SK-N-SH (cell line): ENCODE measurements at regions not wholly inside any gene's neighbourhood (a gene's known extent, or its start where the extent isn't known, plus 50 kb on each side); places are given as distances from the start of the nearest gene placed in this dataset.

Experiments
- CTCF ChIA-PET: fragments of 300-600, 350-600 bp; formaldehyde crosslinking; extraction: SDS; loops from one replicate; lab custom pipeline; 2021; lab: Yijun Ruan, JAX
- POLR2A ChIA-PET: fragments of 350-600 bp; sonication (Branson Sonifier 250); formaldehyde crosslinking; extraction: SDS; loops from one replicate; lab custom pipeline; 2020; ENCODE audit warnings: antibody characterized with exemption, inconsistent platforms; lab: Yijun Ruan, JAX
- DNase-seq: peaks from one replicate; pipeline ENCODE4 v3.0.0; 2012
- H2AFZ ChIP-seq: fragments of 200-600 bp; sonication (generic); 2 replicates; pipeline ENCODE4 v1.8.1; 2016; ENCODE audit warnings: antibody characterized with exemption, mild to moderate bottlenecking, low read depth
- H3F3A ChIP-seq: fragments of 200-600 bp; sonication (generic); replicated peaks from 2 replicates; pipeline ENCODE3; 2016; ENCODE audit warnings: antibody characterized with exemption, mild to moderate bottlenecking; ENCODE audit not compliant: insufficient read depth
- H3K27ac ChIP-seq, 2 experiments: fragments of 200-500 bp in 1 of 2; fragments of 200-600 bp in 1 of 2; sonication (Bioruptor generic) in 1 of 2; sonication (generic), shearing (Covaris generic) in 1 of 2; 2 replicates each; pipeline versions ENCODE4 v1.5.1 to v1.6.1; 2014 to 2016; ENCODE audit warnings: low read depth in 2 of 2, inconsistent platforms in 1 of 2, low read length in 1 of 2, mild to moderate bottlenecking in 1 of 2, mixed read lengths in 1 of 2
- H3K27me3 ChIP-seq: fragments of 200-600 bp; sonication (generic), shearing (Covaris generic); 2 replicates; pipeline ENCODE4 v1.6.1; 2016; ENCODE audit warnings: mixed run types; ENCODE audit not compliant: insufficient read depth
- H3K36me3 ChIP-seq, 2 experiments: fragments of 200-500 bp in 1 of 2; fragments of 200-600 bp in 1 of 2; sonication (Bioruptor generic) in 1 of 2; sonication (generic) in 1 of 2; replicated peaks in 1 of 2; 2 replicates each; pipeline versions ENCODE3 to v1.5.1; 2014 to 2016; ENCODE audit warnings: low read length in 1 of 2, mild to moderate bottlenecking in 1 of 2; ENCODE audit not compliant: insufficient read depth in 2 of 2, control insufficient read depth in 1 of 2
- H3K4me1 ChIP-seq, 2 experiments: fragments of 200-500 bp in 1 of 2; fragments of 200-600 bp in 1 of 2; sonication (Bioruptor generic) in 1 of 2; sonication (generic), shearing (Covaris generic) in 1 of 2; 2 replicates each; pipeline versions ENCODE4 v1.5.1 to v1.6.1; 2014 to 2016; ENCODE audit warnings: low read depth in 1 of 2, low read length in 1 of 2, mixed run types in 1 of 2; ENCODE audit not compliant: insufficient read depth in 2 of 2, control insufficient read depth in 1 of 2
- H3K4me2 ChIP-seq: fragments of 200-600 bp; sonication (generic), shearing (Covaris generic); 2 replicates; pipeline ENCODE4 v1.6.1; 2017; ENCODE audit warnings: mixed run types
- H3K4me3 ChIP-seq, 2 experiments: fragments of 200-500 bp in 1 of 2; fragments of 200-600 bp in 1 of 2; sonication (Bioruptor generic) in 1 of 2; sonication (generic), shearing (Covaris generic) in 1 of 2; 2 replicates each; pipeline versions ENCODE4 v1.5.1 to v1.8.1; 2014 to 2016; ENCODE audit warnings: low read depth in 2 of 2, inconsistent platforms in 1 of 2, low read length in 1 of 2, mild to moderate bottlenecking in 1 of 2, mixed read lengths in 1 of 2, moderate library complexity in 1 of 2
- H3K79me2 ChIP-seq: fragments of 200-600 bp; sonication (generic); 2 replicates; pipeline ENCODE4 v1.8.1; 2017; ENCODE audit warnings: mild to moderate bottlenecking; ENCODE audit not compliant: insufficient read depth
- H3K9ac ChIP-seq: fragments of 200-600 bp; sonication (generic); 2 replicates; pipeline ENCODE4 v1.6.1; 2017; ENCODE audit warnings: mixed run types
- H3K9me2 ChIP-seq: fragments of 200-600 bp; sonication (generic); 2 replicates; pipeline ENCODE4 v1.6.1; 2017; ENCODE audit warnings: mixed run types
- H3K9me3 ChIP-seq: fragments of 200-600 bp; sonication (generic); 2 replicates; pipeline ENCODE4 v1.6.1; 2017; ENCODE audit warnings: mixed run types, mild to moderate bottlenecking, moderate library complexity
- H4K20me1 ChIP-seq: fragments of 200-600 bp; sonication (generic); 2 replicates; pipeline ENCODE4 v1.6.1; 2017; ENCODE audit warnings: mild to moderate bottlenecking, mixed run types; ENCODE audit not compliant: insufficient read depth
- ELF1 ChIP-seq: IDR thresholded peaks from 2 replicates; pipeline ENCODE4 v1.4.0; 2012
- EP300 ChIP-seq, 2 experiments: IDR thresholded peaks; 2 replicates each; pipeline versions ENCODE4 v1.4.0 to v1.6.1; 2012; ENCODE audit warnings: borderline replicate concordance in 1 of 2, low read depth in 1 of 2, low read length in 1 of 2
- EZH2phosphoT487 ChIP-seq: fragments of 200-600 bp; sonication (generic); IDR thresholded peaks from 2 replicates; pipeline ENCODE4 v1.6.1; 2017; ENCODE audit warnings: low read depth, mixed run types, mild to moderate bottlenecking, antibody characterized with exemption, moderate library complexity, borderline replicate concordance
- FOXM1 ChIP-seq: IDR thresholded peaks from 2 replicates; pipeline ENCODE4 v1.4.0; 2012; ENCODE audit warnings: low read depth, mild to moderate bottlenecking
- GABPA ChIP-seq: IDR thresholded peaks from 2 replicates; pipeline ENCODE4 v1.4.0; 2012; ENCODE audit warnings: low read depth, mild to moderate bottlenecking
- IRF3 ChIP-seq: fragments of 150-350 bp; IDR thresholded peaks from 2 replicates; pipeline ENCODE4 v1.6.1; 2016; ENCODE audit warnings: mild to moderate bottlenecking, low read depth, low read length
- MAX ChIP-seq: IDR thresholded peaks from 2 replicates; pipeline ENCODE4 v1.4.0; 2012; ENCODE audit warnings: low read depth
- MXI1 ChIP-seq: IDR thresholded peaks from 2 replicates; pipeline ENCODE4 v1.6.1; 2012; ENCODE audit warnings: mild to moderate bottlenecking, low read depth, low read length, improper control_type of control experiment
- NFIC ChIP-seq: IDR thresholded peaks from 2 replicates; pipeline ENCODE4 v1.4.0; 2012; ENCODE audit warnings: borderline replicate concordance
- POLR2AphosphoS5 ChIP-seq: IDR thresholded peaks from 2 replicates; pipeline ENCODE4 v1.6.1; 2012; ENCODE audit warnings: low read depth, low read length
- RAD21 ChIP-seq: IDR thresholded peaks from 2 replicates; pipeline ENCODE4 v1.6.1; 2012; ENCODE audit warnings: mild to moderate bottlenecking, low read length
- RCOR1 ChIP-seq: fragments of 150-350 bp; IDR thresholded peaks from 2 replicates; pipeline ENCODE4 v1.6.1; 2017; ENCODE audit warnings: antibody characterized with exemption, low read length
- RFX5 ChIP-seq: IDR thresholded peaks from 2 replicates; pipeline ENCODE4 v1.6.1; 2012; ENCODE audit warnings: mild to moderate bottlenecking, improper control_type of control experiment, low read length
- SMC3 ChIP-seq: IDR thresholded peaks from 2 replicates; pipeline ENCODE4 v1.6.1; 2012; ENCODE audit warnings: low read depth, low read length, improper control_type of control experiment
- TAF1 ChIP-seq: IDR thresholded peaks from 2 replicates; pipeline ENCODE4 v1.6.1; 2012; ENCODE audit warnings: low read depth, mild to moderate bottlenecking, low read length, moderate library complexity, borderline replicate concordance
- USF1 ChIP-seq: IDR thresholded peaks from 2 replicates; pipeline ENCODE4 v1.4.0; 2012; ENCODE audit warnings: low read depth, borderline replicate concordance
- ZBTB33 ChIP-seq: IDR thresholded peaks from 2 replicates; pipeline ENCODE4 v1.4.0; 2012; ENCODE audit warnings: low read depth, borderline replicate concordance
- WGBS: methylation state at CpG from one replicate; pipeline ENCODE4 v1.1.6; 2017; ENCODE audit warnings: low lambda C conversion rate; 5-methylcytosine and 5-hydroxymethylcytosine counted together

- TF ChIP-seq ZBTB33 (no peak), NFIC (no peak), SMC3 (no peak), FOXM1 (no peak), RAD21 (no peak), MXI1 (no peak), TAF1 (no peak), RFX5 (no peak), ELF1 (no peak), GABPA (no peak), EZH2phosphoT487 (no peak), USF1 (no peak), EP300 (IDR thresholded peaks at IDR 0.05; ENCODE audit: borderline replicate concordance in 1 of 2, low read depth in 1 of 2, low read length in 1 of 2) (no peak), MAX (no peak), POLR2AphosphoS5 (no peak), RCOR1 (no peak), IRF3 (no peak)
- Histone ChIP-seq H3K9me3 (no peaks in the 10 kb centered on the region), H3K36me3 (no peaks in the 10 kb centered on the region), H3F3A (no peaks in the 10 kb centered on the region), H3K4me2 (no peak overlapping the region), H3K4me1 (no peaks in the 10 kb centered on the region), H3K79me2 (no peaks in the 10 kb centered on the region), H3K27me3 (peaks cover 33% of the 10 kb centered on the region; the same call in 1 of the 2 replicates), H4K20me1 (no peaks in the 10 kb centered on the region), H3K27ac (no peak overlapping the region), H2AFZ (no peak overlapping the region), H3K4me3 (no peak overlapping the region), H3K9ac (no peak overlapping the region), H3K9me2 (no peaks in the 10 kb centered on the region)
- POLR2A ChIA-PET, result no interaction called here
- no peak for DNase-seq
- 0% methylated on average over 3 of the region's 3 CpGs for WGBS
- CTCF ChIA-PET, result no interaction called here
Measured at GRCh38 chr5:2534970-2535369, 216.5 kb downstream of the IRX2 start.
